Stimulated activated naive CD8-positive, alpha-beta T cell treated with anti-CD3 and anti-CD28 coated beads, Interleukin-15, Interleukin-2, amounts not matched to agents 100 ng/mL and 50 ng/mL, for 24 hours (primary cell): ENCODE measurements at regions not wholly inside any gene's neighbourhood (a gene's known extent, or its start where the extent isn't known, plus 50 kb on each side); places are given as distances from the start of the nearest gene placed in this dataset.
"Not testable (repeated sequence)": the region's sequence is repeated elsewhere in the genome, so short reads cannot be mapped to it uniquely, and the experiment has no call there.

ENCODE experiments used
- H3K27ac Mint-ChIP-seq: one replicate; pipeline ENCODE4 v1.8.0; 2021; ENCODE audit warnings: mild to moderate bottlenecking, mixed read lengths
- H3K27me3 Mint-ChIP-seq: one replicate; pipeline ENCODE4 v1.8.0; 2021; ENCODE audit warnings: mixed read lengths
- H3K36me3 Mint-ChIP-seq: one replicate; pipeline ENCODE4 v1.8.0; 2021; ENCODE audit warnings: low read depth, mixed read lengths
- H3K4me1 Mint-ChIP-seq: one replicate; pipeline ENCODE4 v1.8.0; 2021; ENCODE audit warnings: low read depth, mixed read lengths
- H3K4me3 Mint-ChIP-seq: one replicate; pipeline ENCODE4 v1.8.0; 2021; ENCODE audit warnings: mild to moderate bottlenecking, mixed read lengths
- H3K9me3 Mint-ChIP-seq: one replicate; pipeline ENCODE4 v1.8.0; 2021; ENCODE audit warnings: mixed read lengths

GRCh38 chrX:1852082-1852481 is 237.2 kb downstream of the ASMT start:
- Mint-ChIP-seq H3K27ac (no peak overlapping the region), H3K9me3 (no peaks in the 10 kb centered on the region), H3K27me3 (peaks cover 3% of the 10 kb centered on the region), H3K36me3 (no peaks in the 10 kb centered on the region), H3K4me3 (no peak overlapping the region), H3K4me1 (no peaks in the 10 kb centered on the region)

DNA sequence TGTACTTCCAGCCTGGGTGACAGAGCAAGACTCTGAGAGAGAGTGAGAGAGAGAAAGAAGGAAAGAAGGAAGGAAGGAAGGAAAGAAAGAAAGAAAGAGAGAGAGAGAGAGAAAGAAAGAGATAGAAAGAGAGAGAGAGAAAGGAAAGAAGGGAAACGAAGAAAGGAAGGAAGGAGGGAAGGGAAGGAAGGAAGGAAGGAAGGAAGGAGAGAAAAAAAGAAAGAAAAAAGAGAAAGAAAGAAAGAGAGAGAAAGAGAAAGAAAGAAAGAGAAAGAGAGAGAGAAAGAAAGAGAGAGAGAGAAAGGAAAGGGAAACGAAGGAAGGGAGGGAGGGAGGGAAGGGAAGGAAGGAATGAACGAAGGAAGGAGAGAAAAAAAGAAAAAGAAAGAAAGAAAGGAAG is 238.6 kb downstream of the ASMT start:
- H3K9me3 Mint-ChIP-seq, result no peaks in the 10 kb centered on the region
- no peak overlapping the region for H3K4me3 Mint-ChIP-seq
- H3K27me3 Mint-ChIP-seq, result peaks cover 3% of the 10 kb centered on the region
- H3K36me3 Mint-ChIP-seq, result no peaks in the 10 kb centered on the region
- H3K27ac Mint-ChIP-seq, result peak overlapping the region; percentile 31
- H3K4me1 Mint-ChIP-seq, result no peaks in the 10 kb centered on the region

DNA sequence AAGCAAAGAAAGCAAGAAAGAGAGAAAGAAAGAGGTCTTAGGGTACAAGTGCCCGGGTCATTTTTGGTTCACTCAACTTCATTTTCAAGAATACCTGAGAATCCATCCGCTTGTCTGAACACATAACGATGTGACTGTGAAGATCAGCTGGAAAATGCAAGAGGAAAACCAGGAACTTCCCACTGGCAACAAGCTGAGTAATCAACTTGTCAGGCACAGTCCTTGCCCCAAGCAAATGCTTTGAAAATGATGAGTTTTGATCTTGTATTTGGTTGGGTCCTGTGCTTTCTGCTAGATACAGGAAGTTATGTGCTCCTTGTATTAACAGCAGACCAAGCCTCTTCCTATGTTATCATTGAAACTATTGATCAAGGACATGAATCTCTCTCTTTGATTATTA is 239.1 kb downstream of the ASMT start:
- H3K27ac Mint-ChIP-seq, result no peak overlapping the region
- no peak overlapping the region for H3K4me3 Mint-ChIP-seq
- H3K27me3 Mint-ChIP-seq, result peaks cover 3% of the 10 kb centered on the region
- no peaks in the 10 kb centered on the region for H3K36me3 Mint-ChIP-seq
- no peaks in the 10 kb centered on the region for H3K9me3 Mint-ChIP-seq
- H3K4me1 Mint-ChIP-seq, result no peaks in the 10 kb centered on the region

DNA sequence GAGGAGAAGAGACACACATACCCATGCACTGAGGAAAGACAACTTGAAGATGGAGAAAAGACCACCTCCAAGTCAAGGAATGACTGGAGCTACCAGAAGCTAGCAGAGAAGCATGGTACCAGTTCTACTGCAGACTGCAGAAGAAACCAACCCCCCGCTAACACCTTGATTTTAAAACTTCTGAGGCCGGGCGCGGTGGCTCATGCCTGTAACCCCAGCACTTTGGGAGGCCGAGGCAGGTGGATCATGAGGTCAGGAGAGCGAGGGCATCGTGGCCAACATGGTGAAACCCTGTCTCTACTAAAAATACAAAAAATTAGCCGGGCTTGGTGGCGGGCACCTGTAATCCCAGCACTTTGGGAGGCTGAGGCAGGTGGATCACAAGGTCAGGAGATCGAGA is 240.0 kb downstream of the ASMT start:
- H3K4me3 Mint-ChIP-seq, H3K9me3 Mint-ChIP-seq, H3K4me1 Mint-ChIP-seq, H3K27ac Mint-ChIP-seq, H3K27me3 Mint-ChIP-seq, H3K36me3 Mint-ChIP-seq: not testable (repeated sequence)

DNA sequence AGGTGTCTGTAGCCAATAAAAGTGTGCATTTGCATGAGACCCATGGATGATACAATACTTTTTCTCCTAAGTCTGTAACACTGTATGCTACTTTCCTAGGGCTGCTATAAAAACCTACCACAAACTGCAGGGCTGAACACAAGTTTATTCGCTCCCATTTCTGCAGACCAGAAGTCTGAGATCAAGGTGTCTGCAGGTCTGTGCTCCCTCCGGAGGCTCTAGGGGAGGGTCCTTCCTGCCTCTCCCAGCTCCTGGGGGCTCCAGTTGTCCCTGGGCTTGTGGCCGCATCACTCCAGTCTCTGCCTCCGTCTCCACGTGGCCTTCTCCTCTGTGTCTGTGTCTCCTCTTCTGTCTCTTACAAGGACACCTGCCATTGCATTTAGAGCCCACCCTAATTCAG is 244.4 kb downstream of the ASMT start:
- H3K27me3 Mint-ChIP-seq, H3K9me3 Mint-ChIP-seq, H3K36me3 Mint-ChIP-seq, H3K4me3 Mint-ChIP-seq, H3K4me1 Mint-ChIP-seq, H3K27ac Mint-ChIP-seq: not testable (repeated sequence)

DNA sequence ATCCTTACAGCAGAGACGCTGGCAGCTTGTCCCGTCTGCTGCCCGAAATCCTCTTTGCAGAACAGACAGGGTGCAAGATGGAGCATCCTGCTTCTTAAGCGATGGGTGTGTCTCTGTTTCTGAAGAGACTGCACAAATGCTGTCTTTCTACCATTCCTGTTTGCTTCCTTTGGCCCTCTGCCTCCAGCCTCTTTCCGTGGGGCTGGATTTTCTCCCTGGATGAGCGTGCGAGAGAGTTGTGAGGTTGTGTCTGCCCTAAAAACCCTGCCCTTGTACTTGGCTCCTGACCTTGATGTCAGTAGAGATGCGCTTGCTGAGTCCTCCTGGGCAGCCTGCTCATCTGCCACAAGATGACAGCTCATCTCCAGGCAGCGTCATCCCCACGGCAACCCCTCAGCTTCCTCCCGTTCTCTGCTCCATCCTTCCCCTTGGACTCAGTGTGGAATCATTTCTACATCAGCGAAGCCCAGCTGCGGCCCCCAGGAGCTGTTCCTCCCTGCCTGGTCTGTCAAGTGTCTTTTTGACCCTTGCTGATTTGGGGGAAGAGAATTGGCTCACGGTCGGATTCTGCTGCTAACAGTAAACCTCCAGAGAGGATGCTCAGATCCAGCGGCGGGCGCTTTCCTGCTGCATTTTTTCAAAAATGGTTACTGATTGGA is 246.2 kb downstream of the ASMT start:
- no peak overlapping the region for H3K27ac Mint-ChIP-seq
- no peaks in the 10 kb centered on the region for H3K9me3 Mint-ChIP-seq
- H3K4me3 Mint-ChIP-seq, result no peak overlapping the region
- H3K27me3 Mint-ChIP-seq, result peaks cover 7% of the 10 kb centered on the region
- no peaks in the 10 kb centered on the region for H3K36me3 Mint-ChIP-seq
- H3K4me1 Mint-ChIP-seq, result no peaks in the 10 kb centered on the region

- H3K27me3 Mint-ChIP-seq, H3K9me3 Mint-ChIP-seq, H3K4me1 Mint-ChIP-seq, H3K27ac Mint-ChIP-seq, H3K36me3 Mint-ChIP-seq, H3K4me3 Mint-ChIP-seq: not testable (repeated sequence)
Observed at GRCh38 chrX:1863995-1864394, 249.1 kb downstream of the ASMT start.

DNA sequence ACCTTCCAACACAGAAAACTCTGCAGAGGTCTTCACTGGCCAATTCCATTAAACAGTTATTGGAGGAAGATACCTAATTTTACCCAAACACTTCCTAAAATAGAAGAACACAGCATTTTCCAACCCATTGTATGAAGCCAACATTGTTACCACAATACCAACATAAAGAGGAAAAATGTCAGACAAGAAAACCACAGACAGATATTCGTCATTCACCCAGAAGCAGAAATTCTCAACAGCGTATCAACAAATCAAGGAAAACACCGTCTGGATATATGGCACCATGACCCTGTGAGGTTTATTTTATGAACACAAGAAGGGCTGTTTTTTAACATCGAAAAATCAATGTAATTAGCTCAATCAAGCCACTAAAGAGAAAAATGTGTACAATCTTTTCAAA is 255.6 kb downstream of the ASMT start:
- no peak overlapping the region for H3K27ac Mint-ChIP-seq
- H3K36me3 Mint-ChIP-seq, result no peaks in the 10 kb centered on the region
- no peaks in the 10 kb centered on the region for H3K27me3 Mint-ChIP-seq
- H3K4me1 Mint-ChIP-seq, result peaks cover 5% of the 10 kb centered on the region
- H3K4me3 Mint-ChIP-seq, result no peak overlapping the region
- H3K9me3 Mint-ChIP-seq, result no peaks in the 10 kb centered on the region

DNA sequence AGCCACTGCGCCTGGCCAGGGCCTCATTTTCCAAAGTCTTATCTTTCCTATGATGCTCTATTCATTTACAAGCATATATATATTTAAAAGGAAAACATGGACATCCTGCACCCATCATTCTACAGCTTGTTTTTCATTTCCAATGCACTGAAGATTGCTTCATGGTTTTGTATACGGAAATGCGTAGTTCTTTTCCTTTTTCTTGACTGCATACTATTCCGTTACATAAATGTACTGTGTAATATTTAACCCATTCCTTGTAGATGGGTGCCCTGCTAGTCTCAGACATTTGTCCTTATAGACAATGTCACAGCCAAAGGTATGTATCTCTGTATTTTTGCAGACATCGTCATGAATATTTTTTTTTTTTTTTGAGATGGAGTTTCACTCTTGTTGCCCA is 257.0 kb downstream of the ASMT start:
- peaks cover 5% of the 10 kb centered on the region for H3K4me1 Mint-ChIP-seq
- no peaks in the 10 kb centered on the region for H3K9me3 Mint-ChIP-seq
- no peaks in the 10 kb centered on the region for H3K27me3 Mint-ChIP-seq
- H3K36me3 Mint-ChIP-seq, result no peaks in the 10 kb centered on the region
- H3K4me3 Mint-ChIP-seq, result no peak overlapping the region
- H3K27ac Mint-ChIP-seq, result no peak overlapping the region

- peaks cover 3% of the 10 kb centered on the region for H3K27me3 Mint-ChIP-seq
- peaks cover 4% of the 10 kb centered on the region for H3K36me3 Mint-ChIP-seq
- H3K4me1 Mint-ChIP-seq, result peaks cover 5% of the 10 kb centered on the region
- no peaks in the 10 kb centered on the region for H3K9me3 Mint-ChIP-seq
- H3K4me3 Mint-ChIP-seq, result no peak overlapping the region
- no peak overlapping the region for H3K27ac Mint-ChIP-seq
Observed at GRCh38 chrX:1873671-1874070, 258.8 kb downstream of the ASMT start.

DNA sequence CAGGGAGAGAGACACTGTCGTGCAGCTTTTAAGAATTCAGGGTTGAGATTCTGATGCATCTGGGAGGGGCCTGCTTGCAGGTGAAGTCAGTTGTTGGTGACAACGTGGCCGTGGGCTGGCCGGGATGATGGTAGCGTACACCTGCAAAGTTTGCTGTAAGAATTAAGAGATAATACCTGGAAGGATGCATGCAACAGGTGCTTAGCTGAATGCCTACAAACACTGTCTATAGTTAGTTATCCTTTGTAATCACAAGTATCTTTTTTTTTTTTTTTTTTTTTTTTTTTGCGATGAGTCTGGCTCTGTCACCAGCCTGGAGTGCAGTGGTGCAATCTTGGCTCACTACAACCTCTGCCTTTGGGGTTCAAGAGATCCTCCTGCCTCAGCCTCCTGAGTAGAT is 259.6 kb downstream of the ASMT start:
- Mint-ChIP-seq H3K27ac (no peak overlapping the region), H3K36me3 (peaks cover 4% of the 10 kb centered on the region)

DNA sequence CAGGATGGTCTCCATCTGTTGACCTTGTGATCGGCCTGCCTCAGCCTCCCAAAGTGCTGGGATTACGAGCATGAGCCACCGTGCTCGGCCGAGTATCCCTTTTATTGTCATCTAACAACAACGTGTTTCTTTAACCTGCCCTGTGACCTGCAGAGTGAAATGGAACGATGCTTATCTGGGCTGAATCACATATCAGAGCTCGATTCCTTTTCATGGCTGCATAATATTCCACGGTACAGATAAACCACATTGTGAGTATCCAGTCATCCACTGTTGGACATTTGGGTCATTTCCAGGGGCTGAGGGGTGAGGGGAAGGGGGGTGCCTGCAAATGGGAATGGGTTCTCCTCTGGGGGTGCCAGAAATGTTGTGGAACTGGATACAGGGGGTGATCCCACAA is 260.0 kb downstream of the ASMT start:
- H3K9me3 Mint-ChIP-seq, result no peaks in the 10 kb centered on the region
- H3K36me3 Mint-ChIP-seq, result peaks cover 4% of the 10 kb centered on the region
- no peak overlapping the region for H3K4me3 Mint-ChIP-seq
- H3K27ac Mint-ChIP-seq, result no peak overlapping the region
- peaks cover 5% of the 10 kb centered on the region for H3K4me1 Mint-ChIP-seq
- peaks cover 3% of the 10 kb centered on the region for H3K27me3 Mint-ChIP-seq

More for the DNA sequence above, 259.6 kb downstream of the ASMT start:
- Mint-ChIP-seq H3K4me1 (peaks cover 5% of the 10 kb centered on the region), H3K27me3 (peaks cover 3% of the 10 kb centered on the region), H3K9me3 (no peaks in the 10 kb centered on the region), H3K4me3 (no peak overlapping the region)

DNA sequence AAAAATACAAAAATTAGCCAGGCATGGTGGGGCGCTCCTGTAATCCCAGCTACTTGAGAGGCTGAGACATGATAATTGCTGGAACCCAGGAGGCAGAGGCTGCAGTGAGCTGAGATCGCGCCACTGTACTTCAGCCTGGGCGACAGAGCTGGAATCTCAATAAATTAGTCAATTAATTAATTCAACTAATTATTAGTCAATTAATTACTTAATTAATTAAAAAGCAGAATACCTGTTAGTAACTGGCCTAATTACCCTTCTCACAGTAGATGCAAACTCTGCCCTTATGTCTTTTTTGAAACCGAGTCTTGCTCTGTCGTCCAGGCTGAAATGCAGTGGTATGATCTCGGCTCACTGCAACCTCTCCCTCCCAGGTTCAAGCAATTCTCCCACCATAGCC is 261.2 kb downstream of the ASMT start:
- H3K4me3 Mint-ChIP-seq, result no peak overlapping the region
- no peaks in the 10 kb centered on the region for H3K4me1 Mint-ChIP-seq
- H3K9me3 Mint-ChIP-seq, result no peaks in the 10 kb centered on the region
- no peak overlapping the region for H3K27ac Mint-ChIP-seq
- peaks cover 3% of the 10 kb centered on the region for H3K27me3 Mint-ChIP-seq
- peaks cover 4% of the 10 kb centered on the region for H3K36me3 Mint-ChIP-seq

DNA sequence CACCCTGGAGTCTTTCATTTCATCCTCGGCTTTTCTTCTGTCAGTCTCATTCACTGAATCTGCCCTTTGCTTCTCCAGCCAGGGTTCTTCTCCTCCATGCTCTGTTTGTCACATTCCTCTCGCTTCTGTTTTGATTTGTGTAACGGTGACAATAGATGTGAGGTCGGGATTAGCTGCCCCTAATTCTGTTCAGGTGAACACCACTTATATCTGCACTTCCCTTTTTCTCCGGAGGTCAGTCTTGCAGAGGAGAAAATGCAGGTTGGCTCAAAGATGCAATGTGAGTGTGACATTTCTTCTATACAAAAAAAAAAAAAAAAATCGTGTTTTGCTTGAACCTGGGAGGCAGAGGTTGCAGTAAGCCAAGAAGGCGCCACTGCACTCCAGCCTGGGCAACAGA is 262.9 kb downstream of the ASMT start:
- Mint-ChIP-seq H3K36me3 (peaks cover 4% of the 10 kb centered on the region), H3K4me1 (no peaks in the 10 kb centered on the region), H3K9me3 (no peaks in the 10 kb centered on the region), H3K4me3 (no peak overlapping the region), H3K27ac (no peak overlapping the region), H3K27me3 (peaks cover 3% of the 10 kb centered on the region)

GRCh38 chrX:1880884-1881817 is 266.3 kb downstream of the ASMT start:
- not testable (repeated sequence) for H3K9me3 Mint-ChIP-seq, H3K36me3 Mint-ChIP-seq, H3K4me3 Mint-ChIP-seq, H3K27ac Mint-ChIP-seq, H3K4me1 Mint-ChIP-seq
- peaks cover 17% of the 10 kb centered on the region for H3K27me3 Mint-ChIP-seq

GRCh38 chrX:1883772-1884171 is 268.9 kb downstream of the ASMT start:
- Mint-ChIP-seq H3K4me1 (no peaks in the 10 kb centered on the region), H3K36me3 (no peaks in the 10 kb centered on the region), H3K4me3 (no peak overlapping the region), H3K27ac (no peak overlapping the region), H3K9me3 (peaks cover 4% of the 10 kb centered on the region), H3K27me3 (peaks cover 14% of the 10 kb centered on the region)
